ENCODE measurements at regions not wholly inside any gene's neighbourhood (a gene's known extent, or its start where the extent isn't known, plus 50 kb on each side); places are given as distances from the start of the nearest gene placed in this dataset. TPM values are rescaled to one million over a fixed set of nuclear protein-coding genes. Genes with fewer than 3 reads are reported as not detected.

Small RNAs in the stretch of these regions (small RNA-seq; reads per million reads assigned to genes)
- gene RF00072: not detected
